Loucy (cell line): ENCODE measurements at regions not wholly inside any gene's neighbourhood (a gene's known extent, or its start where the extent isn't known, plus 50 kb on each side); places are given as distances from the start of the nearest gene placed in this dataset.

Experiments
- H2AFZ ChIP-seq: fragments of 200-600 bp; sonication (generic); 2 replicates; pipeline ENCODE4 v1.6.0; 2016; ENCODE audit warnings: antibody characterized with exemption, mild to moderate bottlenecking, low read length, moderate library complexity
- H3F3A ChIP-seq: fragments of 200-600 bp; 2 replicates; pipeline ENCODE4 v1.6.0; 2016; ENCODE audit warnings: antibody characterized with exemption, low read depth, mild to moderate bottlenecking
- H3K27me3 ChIP-seq: fragments of 200-600 bp; sonication (generic); 2 replicates; pipeline ENCODE4 v1.6.1; 2014; ENCODE audit warnings: low read length, mild to moderate bottlenecking; ENCODE audit not compliant: insufficient read depth, poor library complexity, severe bottlenecking
- H3K36me3 ChIP-seq: fragments of 200-600 bp; sonication (generic); 2 replicates; pipeline ENCODE4 v1.6.1; 2016; ENCODE audit warnings: low read length; ENCODE audit not compliant: insufficient read depth
- H3K4me1 ChIP-seq: fragments of 200-600 bp; sonication (generic); 2 replicates; pipeline ENCODE4 v1.5.1; 2014; ENCODE audit warnings: low read length, mild to moderate bottlenecking; ENCODE audit not compliant: insufficient read depth, poor library complexity, severe bottlenecking
- H3K4me2 ChIP-seq: fragments of 200-600 bp; sonication (generic); 2 replicates; pipeline ENCODE4 v1.6.0; 2014; ENCODE audit warnings: antibody characterized with exemption, low read length, low read depth, mild to moderate bottlenecking; ENCODE audit not compliant: poor library complexity, severe bottlenecking
- H3K4me3 ChIP-seq: fragments of 200-600 bp; sonication (generic); 2 replicates; pipeline ENCODE4 v1.5.1; 2014; ENCODE audit warnings: low read length, mild to moderate bottlenecking, mixed read lengths; ENCODE audit not compliant: poor library complexity, severe bottlenecking
- H3K79me2 ChIP-seq: fragments of 200-600 bp; sonication (generic); 2 replicates; pipeline ENCODE4 v1.6.1; 2014; ENCODE audit warnings: low read length; ENCODE audit not compliant: insufficient read depth
- H3K9ac ChIP-seq: fragments of 200-600 bp; sonication (generic); 2 replicates; pipeline ENCODE4 v1.6.0; 2014; ENCODE audit warnings: mild to moderate bottlenecking, low read depth, low read length, moderate library complexity; ENCODE audit not compliant: poor library complexity, severe bottlenecking
- H3K9me2 ChIP-seq: fragments of 200-600 bp; sonication (generic); replicated peaks from 2 replicates; pipeline ENCODE4 v1.6.1; 2016; ENCODE audit warnings: low read depth, low read length, mixed read lengths
- H3K9me3 ChIP-seq: fragments of 200-600 bp; sonication (generic); 2 replicates; pipeline ENCODE4 v1.6.1; 2014; ENCODE audit warnings: mild to moderate bottlenecking, antibody characterized with exemption, low read length, low read depth; ENCODE audit not compliant: insufficient read depth
- H4K20me1 ChIP-seq: fragments of 200-600 bp; sonication (generic); 2 replicates; pipeline ENCODE4 v1.6.0; 2014; ENCODE audit warnings: antibody characterized with exemption, low read length, mild to moderate bottlenecking; ENCODE audit not compliant: insufficient read depth, poor library complexity, severe bottlenecking
- CTCF ChIP-seq: fragments of 200-600 bp; sonication (generic); conservative IDR thresholded peaks from 2 replicates; pipeline ENCODE4 v1.5.1; 2014; ENCODE audit warnings: mild to moderate bottlenecking, antibody characterized with exemption, low read length
- EZH2phosphoT487 ChIP-seq: fragments of 200-600 bp; IDR thresholded peaks from 2 replicates; pipeline ENCODE4 v1.6.1; 2018; ENCODE audit warnings: antibody characterized with exemption, mild to moderate bottlenecking, moderate library complexity, borderline replicate concordance

- Histone ChIP-seq H3K9me3 (no peaks in the 10 kb centered on the region), H3K36me3 (no peaks in the 10 kb centered on the region), H3K4me2 (no peak overlapping the region), H3K27me3 (no peaks in the 10 kb centered on the region), H3K79me2 (no peaks in the 10 kb centered on the region), H2AFZ (no peak overlapping the region), H3K9me2 (no peaks in the 10 kb centered on the region), H3K9ac (no peak overlapping the region), H4K20me1 (no peaks in the 10 kb centered on the region), H3K4me1 (no peaks in the 10 kb centered on the region), H3K4me3 (no peak overlapping the region), H3F3A (no peaks in the 10 kb centered on the region)
- TF ChIP-seq CTCF: no peak
- no peak for TF ChIP-seq EZH2phosphoT487
Observed at GRCh38 chr16:11411059-11411550, 65.8 kb downstream of the RMI2 start.

- Histone ChIP-seq H3K36me3 (no peaks in the 10 kb centered on the region), H3K4me1 (no peaks in the 10 kb centered on the region), H3K4me3 (no peak overlapping the region), H3F3A (no peaks in the 10 kb centered on the region), H3K4me2 (no peak overlapping the region), H4K20me1 (no peaks in the 10 kb centered on the region), H3K9me3 (no peaks in the 10 kb centered on the region), H3K9me2 (no peaks in the 10 kb centered on the region), H3K9ac (no peak overlapping the region), H3K27me3 (no peaks in the 10 kb centered on the region), H2AFZ (no peak overlapping the region), H3K79me2 (no peaks in the 10 kb centered on the region)
- no peak for TF ChIP-seq CTCF
- no peak for TF ChIP-seq EZH2phosphoT487
Observed at GRCh38 chr16:11412175-11412904, 67.1 kb downstream of the RMI2 start.

- Histone ChIP-seq H2AFZ (no peak overlapping the region), H3K9ac (no peak overlapping the region), H3K4me3 (no peak overlapping the region), H3F3A (no peaks in the 10 kb centered on the region), H3K36me3 (no peaks in the 10 kb centered on the region), H3K4me1 (no peaks in the 10 kb centered on the region), H3K9me2 (no peaks in the 10 kb centered on the region), H4K20me1 (no peaks in the 10 kb centered on the region), H3K79me2 (no peaks in the 10 kb centered on the region), H3K27me3 (no peaks in the 10 kb centered on the region), H3K9me3 (no peaks in the 10 kb centered on the region), H3K4me2 (no peak overlapping the region)
- TF ChIP-seq EZH2phosphoT487: no peak
- TF ChIP-seq CTCF: no peak
Observed at GRCh38 chr16:11412965-11413887, 68.0 kb downstream of the RMI2 start.
